Left hindlimb (tissue), 1 donor: ENCODE measurements at regions not wholly inside any gene's neighbourhood (a gene's known extent, or its start where the extent isn't known, plus 50 kb on each side); places are given as distances from the start of the nearest gene placed in this dataset.
"Not testable (repeated sequence)": the region's sequence is repeated elsewhere in the genome, so short reads cannot be mapped to it uniquely, and the experiment has no call there.

ENCODE experiments used
- DNase-seq: peaks from one replicate; pipeline ENCODE4 v3.0.0-alpha.2; 2018

DNA sequence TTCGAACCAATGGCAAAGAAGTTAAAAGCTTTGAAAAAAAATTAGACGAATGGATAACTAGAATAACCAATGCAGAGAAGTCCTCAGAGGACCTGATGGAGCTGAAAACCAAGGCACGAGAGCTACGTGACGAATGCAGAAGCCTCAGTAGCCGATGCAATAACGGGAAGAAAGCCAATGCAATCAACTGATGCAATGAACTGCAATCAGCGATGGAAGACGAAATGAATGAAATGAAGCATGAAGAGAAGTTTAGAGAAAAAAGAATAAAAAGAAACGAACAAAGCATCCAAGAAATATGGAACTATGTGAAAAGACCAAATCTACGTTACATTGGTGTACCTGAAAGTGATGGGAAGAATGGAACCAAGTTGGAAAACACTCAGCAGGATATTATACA is 52.6 kb upstream of the MRPS30 start:
- not testable (repeated sequence) for DNase-seq

DNA sequence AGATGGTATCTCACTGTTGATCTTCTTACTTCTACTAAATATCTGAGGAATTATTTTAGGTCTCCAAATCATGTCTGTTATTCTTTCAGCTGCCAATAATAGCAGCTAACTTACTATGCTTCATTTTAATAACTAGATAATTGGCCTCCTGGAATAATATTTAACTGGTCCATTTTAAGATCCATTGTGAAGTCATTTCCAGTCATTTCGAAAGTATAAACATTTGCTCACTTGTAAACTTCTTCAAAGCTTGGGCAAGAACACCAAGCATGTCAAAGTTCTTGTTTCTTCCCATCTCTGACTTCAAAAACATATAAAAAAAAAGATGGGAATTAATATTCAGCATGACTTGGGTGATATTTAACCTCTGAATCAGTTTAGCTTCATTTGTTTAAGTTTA is 61.4 kb upstream of the MRPS30 start:
- no peak for DNase-seq

DNA sequence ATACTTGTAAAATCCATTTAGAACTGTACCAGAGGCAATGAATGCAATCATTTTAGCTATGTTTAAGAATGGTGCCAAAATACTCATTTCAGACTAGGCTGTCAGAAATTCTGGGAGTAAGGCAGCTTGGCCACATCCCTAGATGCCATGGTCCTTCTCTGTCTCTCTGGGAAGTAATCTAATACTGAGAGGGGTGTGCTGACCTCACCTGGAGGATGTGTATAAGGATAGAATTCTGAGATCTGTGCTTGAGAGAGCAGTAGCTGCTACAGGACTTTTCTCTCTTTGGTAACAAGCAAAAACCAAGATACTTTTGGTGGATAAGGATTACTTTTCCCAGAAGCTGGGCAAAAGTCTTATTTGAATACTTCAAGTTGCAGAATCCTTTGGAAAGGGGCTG is 68.1 kb upstream of the MRPS30 start:
- DNase-seq = no peak

DNA sequence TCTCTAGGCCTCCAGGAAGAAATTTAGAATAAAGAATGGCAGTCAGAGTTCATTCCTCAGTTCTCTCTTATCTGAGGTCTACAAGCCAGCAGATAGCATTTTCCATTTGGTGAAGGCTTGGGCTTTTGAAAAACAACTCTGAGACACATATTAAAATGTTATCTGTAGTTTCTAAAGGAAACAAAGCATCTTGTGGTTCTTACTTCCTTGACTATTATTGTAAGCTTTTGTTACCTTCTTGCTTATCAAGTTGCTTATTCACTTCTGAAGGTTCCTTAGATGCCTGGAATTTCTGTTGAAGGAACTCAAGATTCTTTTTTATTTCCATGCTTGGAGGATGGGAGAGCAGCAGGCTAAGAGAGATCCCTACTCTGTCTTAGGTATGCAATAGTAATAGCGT is 79.2 kb upstream of the MRPS30 start:
- DNase-seq = no peak

DNA sequence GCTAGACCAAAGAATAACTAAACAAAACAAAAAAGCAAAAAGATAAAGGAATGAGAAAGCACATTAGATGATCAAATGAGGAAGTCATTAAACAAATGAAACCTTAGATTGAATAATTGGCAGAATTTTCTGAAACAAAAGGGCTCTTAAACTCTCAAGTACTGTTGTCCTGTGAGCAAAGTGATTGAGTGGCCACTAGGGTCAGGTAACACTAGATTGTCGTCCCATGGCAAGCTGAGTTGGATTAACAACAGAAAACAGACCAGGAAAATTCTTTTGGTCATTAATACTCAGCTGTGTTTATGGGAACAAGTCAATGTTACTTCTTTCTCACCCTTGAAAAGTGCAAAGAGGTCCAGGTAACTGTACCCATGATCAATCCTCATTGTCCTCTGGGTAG is 81.6 kb upstream of the MRPS30 start:
- DNase-seq = no peak

DNA sequence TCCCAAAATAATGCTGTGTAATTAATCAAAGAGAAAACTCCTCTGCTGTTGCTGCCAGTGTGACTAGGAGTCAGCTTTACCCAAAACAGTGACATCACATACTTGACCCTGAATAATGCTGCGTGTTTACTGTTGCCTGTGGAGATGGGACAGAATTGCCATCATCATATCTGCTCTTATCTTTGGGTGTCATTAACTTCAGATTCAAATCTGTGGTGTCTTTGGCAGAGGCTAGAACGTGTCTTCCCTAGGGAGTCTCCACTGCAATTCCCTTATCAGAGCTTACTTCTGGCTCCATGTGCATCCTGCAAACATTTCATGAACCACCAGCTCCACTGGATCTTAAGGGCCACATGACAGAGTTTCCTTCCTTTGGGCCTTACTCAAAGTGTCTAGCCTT is 88.9 kb upstream of the MRPS30 start:
- DNase-seq = no peak

DNA sequence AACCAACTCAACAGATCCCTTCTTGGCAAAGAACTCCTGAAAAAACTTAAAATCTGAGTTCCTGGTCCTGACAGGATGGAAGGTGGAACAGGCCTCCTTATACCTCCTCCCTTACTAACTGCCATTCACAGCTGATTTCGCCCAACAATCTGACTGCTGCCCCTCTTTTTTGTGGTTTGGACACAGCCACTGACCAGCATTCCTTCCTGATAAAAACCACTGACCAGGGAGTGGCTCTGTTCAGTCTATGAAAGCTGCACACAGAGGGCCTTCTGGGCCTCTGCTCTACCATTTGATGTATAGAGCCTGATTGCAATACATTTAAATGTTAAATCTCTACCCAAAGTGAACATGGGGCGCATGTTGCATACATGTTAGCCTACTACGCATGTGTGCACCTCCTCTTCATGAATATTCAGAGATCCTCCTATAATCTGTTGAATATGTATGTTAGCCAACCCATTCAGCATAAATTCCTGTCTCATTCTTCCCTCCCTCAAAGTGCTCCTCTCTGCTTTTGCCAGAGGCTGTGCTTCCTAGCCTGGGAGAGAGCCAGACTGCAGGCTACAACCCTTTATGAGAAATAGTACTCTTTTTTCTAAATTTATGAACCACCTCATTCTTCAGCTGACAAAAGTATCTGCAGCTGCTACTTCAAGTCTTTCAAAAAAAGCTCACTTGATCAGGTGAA is 93.7 kb upstream of the MRPS30 start:
- peak; percentile 31 for DNase-seq

DNA sequence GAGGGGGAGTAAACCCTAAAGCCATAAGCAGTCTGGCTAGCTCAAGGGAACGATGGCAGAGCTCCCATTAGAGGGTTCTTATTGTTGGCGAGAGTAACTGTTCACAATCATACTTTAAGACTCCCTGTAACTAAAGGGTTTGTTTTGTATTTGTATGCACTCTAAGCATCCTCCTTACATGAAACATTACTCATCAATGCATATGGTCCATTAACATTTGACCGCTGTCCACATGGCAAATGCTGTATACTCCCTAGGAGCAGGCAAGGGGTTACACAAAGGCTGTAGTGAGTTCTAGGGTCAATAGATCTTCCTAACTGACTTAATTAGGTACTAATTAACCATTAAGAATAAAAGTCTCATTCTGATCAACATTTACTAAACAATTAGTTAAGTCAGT is 95.3 kb upstream of the MRPS30 start:
- DNase-seq = no peak

DNA sequence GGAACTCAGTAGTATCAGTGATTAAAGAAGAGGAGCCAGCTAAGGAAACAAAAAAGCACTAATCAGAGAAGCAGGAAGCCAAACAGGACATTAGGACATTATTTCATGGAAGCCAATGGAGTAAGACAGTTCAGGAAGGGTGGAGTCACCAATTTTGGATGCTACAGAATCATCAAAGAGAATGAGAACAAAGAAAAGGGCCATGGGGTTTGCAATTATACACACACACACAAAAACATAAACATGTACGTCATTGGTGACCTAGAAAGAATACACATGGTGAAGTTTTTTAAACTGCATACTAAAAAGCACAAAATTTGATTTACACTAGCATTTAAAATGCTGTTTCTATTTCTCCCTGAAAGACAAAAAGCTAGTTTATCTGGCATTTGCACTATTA is 96.8 kb upstream of the MRPS30 start:
- DNase-seq = no peak

DNA sequence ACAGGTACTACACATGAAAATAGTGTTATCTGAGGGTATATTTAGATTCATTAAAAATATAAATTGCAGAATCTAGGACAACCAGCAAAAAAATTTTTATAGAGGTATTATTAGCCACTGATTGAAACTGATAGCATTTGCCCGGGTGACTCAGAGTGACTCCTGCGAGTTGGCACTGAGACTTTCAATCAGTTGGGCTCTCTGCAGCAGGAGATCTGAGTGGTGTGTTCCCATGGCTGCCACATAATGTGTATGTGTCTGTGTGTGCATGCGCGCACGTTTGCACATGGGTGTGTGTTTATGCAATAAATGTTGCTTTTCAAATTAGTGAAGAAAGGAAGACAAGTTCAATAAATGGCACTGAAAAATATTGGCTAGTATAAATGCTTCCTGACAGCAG is 100.1 kb upstream of the MRPS30 start:
- DNase-seq = no peak

DNA sequence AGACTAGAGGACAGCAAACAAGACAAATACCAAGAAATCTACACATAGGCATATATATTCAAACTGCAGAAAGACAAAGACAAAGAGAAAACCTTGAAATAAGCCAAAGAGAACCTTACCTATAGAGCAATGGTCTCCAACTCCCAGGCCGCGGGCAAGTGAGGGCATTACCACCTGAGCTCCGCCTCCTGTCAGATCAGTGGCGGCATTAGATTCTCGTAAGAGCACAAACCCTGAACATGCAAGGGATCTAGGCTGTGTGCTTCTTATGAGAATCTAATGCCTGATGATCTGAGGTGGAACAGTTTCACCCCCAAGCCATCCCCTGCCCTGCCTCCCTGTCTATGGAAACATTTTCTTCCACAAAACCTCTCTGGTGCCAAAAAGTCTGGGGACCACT is 101.0 kb upstream of the MRPS30 start:
- DNase-seq = peak; percentile 26

DNA sequence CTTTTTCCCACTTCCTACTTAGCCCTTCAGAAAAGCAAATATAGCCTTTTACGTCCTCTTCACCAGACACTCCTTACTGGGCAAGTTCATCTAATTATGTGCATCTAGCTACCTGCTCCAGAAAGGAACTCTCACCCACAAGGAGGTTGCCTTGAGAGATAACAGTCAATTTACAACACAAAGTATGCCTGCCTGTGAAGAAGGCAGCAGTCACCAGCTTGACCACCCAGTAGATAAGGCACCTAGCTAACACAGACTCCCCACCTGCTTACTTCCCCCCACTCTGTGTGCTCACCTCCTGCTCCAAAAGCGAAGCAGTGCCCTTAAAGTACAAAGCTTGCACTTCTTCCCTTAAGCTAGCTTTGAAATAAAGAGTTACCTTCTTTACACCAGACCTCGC is 111.7 kb upstream of the MRPS30 start:
- no peak for DNase-seq

DNA sequence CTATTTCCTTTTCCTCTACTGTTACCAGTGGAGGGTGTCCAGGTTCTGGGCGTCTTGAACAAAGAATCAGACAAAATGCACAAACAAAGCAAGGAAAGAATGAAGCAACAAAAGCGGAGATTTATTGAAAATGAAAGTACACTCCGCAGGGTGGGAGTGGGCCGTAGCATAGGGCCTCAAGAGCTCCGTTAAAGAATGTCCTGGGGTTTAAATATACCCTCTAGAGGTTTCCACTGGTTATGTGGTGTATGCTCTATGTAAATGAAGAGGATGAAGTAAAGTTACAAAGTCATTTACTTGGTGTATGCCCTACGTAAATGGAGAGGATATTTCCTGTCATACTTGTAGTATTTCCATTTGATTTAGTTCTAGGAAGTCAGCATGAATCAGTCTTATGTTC is 113.5 kb upstream of the MRPS30 start:
- DNase-seq = no peak

DNA sequence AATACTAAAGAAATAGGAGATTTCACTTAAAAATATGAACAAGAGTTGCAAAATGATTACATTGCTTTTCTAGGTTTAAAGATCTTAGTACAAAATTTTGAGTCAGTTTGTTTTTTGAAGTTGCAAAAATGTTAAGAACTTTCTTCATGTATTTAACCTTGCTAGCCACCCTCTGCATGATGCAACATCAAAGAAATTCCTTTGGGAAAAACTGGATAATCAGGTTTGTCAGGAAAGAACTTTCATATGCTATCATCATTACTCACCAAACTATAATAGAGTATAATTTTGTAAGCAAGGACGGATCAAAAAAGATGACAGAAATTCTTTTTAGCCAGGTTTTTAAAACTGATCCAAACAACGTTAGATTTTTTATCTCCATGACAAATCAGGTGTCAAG is 116.9 kb upstream of the MRPS30 start:
- no peak for DNase-seq

DNA sequence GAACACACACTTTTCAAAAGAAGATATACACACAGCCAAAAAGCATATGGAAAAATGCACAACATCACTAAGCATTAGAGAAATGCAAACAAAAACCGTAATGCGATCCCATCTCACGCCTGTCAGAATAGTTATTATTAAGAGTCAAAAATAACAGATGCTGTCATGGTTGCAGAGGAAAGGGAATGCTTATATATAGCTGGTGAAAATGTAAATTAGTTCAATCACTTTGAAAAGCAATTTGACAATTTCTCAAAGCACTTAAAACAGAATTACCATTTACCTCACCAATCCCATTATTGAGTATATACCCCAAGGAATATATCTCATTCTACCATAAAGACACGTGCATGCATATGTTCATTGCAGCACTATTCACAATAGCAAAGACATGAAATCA is 126.8 kb upstream of the MRPS30 start:
- DNase-seq = no peak

DNA sequence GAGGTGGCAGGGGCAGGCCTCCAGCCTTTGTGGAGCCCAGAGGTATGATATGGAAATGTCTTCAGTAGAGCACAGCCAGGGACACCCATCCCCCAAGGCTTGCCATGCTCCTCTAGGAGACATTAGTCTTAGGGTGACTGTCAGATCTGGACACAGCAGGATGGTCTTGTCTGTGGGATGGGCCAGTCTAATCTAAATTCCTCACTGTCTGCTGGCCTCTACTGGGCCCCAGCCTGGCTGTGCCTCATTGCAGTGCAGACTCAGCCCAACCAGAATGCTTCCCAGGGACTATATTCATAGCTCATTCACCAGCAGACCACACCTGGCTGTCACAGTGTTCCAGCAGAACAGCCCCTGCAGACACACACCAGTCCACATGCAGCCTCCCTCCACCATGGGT is 129.5 kb upstream of the MRPS30 start:
- no peak for DNase-seq

DNA sequence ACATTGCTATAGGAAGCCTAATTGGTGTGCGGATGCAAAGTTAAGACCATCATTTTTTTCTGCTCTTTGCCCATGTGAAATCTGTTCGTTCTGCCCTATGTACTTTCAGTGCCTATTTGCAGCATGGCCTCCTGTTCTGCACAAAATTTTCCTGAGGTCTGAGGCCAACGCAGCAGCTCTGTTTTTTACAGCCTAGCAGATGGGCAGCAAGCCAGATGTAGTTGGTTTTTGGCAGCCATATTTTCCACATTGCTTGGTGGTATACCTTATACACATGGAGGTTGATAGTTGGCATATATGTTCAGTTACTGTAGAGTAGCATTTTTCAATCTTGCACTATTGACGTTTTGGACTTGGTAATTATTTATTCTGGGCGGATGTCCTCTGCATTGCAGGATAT is 133.5 kb upstream of the MRPS30 start:
- DNase-seq = peak; percentile 51

DNA sequence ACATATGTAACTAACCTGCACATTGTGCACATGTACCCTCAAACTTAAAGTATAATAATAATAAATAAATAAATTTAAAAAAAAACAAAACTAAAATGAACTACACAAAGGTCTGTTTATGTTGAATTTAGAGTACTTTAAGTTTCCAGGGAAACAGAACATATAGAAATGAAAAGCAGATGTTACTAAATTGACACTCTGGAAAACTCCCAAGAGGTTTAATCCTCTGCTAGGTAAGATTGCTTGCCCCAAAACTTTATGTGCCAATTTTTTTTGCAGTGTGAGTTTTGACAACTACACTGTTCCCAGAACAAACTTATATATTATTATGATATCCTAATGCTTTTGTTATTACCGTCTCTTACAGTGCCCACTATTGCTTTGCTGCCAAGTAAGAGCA is 134.3 kb upstream of the MRPS30 start:
- DNase-seq = no peak

DNA sequence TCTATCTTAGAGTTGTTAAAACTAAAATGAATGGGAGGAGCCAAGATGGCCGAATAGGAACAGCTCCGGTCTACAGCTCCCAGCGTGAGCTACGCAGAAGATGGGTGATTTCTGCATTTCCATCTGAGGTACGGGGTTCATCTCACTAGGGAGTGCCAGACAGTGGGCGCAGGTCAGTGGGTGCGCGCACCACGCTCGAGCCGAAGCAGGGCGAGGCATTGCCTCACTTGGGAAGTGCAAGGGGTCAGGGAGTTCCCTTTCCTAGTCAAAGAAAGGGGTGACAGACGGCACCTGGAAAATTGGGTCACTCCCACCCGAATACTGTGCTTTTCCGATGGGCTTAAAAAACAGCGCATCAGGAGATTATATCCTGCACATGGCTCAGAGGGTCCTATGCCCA is 140.3 kb upstream of the MRPS30 start:
- DNase-seq = not testable (repeated sequence)

DNA sequence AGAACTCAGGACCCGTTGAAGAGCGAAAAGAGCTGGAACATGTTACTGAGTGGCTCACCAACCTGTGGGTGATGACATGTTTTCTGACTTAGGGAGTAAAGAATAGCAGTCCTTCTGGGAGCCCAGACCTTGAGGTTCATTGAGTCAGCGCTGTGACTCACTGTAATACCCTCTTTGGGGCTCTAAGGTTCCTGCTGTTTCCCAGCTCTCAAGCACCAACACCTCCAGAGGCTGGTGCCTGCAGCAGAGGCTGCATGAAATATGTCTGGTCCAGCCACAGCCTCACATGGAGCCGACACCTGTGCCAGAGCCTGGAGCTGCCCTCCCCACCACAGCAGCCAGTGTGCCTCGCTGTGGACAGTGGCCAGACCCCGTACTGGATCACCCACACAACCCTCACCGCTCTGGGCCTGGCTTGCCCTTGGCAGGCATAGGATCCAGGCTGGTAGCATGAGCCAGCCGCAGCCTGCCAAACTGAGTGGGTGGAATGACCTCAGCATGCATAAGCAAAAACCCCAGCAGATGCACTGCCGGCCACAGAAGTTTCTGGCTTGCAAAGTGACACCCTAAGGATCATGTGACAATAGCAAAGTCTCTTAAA is 143.5 kb upstream of the MRPS30 start:
- DNase-seq = peak; percentile 38

DNA sequence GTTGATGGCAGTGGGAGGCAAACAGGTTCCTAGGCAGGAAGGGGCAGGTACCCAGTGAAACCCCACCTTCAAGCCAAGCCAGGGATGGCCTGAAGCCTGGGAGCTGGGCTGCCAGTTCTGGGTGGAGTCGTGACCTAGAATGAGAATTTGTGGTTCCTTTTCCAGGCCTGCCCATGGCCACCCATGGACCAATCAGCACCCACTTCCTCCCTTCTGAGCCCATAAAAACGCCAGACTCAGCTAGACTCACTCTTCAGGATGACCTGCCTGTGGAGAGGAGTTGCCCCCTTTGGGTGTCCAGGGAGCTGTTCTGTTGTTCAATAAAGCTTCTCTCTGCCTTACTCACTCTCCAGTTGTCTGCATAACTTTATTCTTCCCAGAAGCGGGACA is 144.0 kb upstream of the MRPS30 start:
- DNase-seq = no peak

DNA sequence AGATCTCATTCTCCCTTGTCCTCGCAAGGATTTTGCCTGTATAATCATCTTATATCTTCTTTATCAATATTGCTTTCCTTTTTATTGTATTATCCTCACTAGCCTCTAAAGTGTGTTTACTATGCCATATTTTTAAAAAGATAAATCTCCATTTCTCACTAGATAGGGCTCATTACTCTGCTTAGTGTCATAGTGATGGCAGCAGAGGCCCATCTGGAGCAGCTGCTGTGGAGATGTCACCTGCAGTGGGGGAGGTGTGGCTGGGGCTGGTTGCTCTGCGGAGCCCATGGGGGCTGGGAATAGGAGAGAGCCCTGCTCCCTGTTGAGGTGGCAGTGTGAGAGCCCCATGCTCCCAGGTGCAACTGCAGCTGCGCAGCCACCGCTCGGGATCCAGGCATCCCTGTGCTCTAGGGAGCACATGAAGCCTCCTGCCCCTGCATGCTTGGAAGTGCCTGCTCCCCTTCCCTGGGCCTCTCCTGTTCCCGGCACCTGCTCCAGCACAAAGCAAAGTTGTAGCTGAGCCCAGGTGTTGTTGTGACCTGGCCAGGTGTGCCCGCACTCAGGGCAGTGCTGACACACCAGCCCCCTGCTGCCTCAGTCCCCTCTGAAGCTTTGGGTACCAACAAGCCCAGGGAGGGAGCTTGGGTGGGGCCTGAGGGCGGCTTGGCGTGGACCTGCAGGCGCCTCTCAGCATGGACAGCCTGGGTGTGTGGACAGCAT is 144.6 kb upstream of the MRPS30 start:
- DNase-seq = no peak

DNA sequence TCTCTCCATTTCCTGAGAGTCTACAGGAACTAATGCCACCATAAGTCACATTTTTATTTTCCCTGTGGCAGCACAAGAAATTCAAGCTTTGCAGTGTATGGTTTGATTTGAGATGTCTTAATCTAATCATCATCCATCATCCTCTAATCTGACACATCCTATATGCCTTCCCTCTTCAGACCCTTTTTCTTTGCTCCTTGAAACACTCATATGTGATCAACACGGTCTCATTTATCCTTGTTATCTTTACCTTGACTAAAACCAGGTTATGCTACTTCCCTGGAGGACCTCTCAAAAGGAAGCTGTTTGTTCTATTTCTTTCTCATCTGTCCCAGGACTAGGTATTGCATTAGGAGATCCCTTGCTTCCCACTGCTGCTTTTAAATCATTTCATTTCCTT is 146.9 kb upstream of the MRPS30 start:
- DNase-seq = no peak

DNA sequence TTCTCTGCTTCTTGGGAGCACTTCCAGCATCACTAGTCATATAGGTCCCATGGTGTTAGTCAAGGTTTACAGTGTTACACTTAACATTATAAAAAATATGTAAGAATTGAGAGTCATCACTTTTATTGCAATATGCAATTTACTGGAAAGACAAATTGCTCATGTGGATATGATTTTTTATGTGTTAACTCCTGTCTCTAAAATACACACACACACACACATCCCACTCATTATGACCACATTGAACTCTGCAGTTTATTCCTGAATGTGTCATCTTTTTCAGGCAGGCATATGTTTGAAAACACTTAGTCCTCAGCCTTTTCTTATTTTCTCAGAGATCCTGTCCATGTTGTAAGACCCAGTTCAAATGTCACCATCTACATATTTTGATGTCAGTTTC is 148.5 kb upstream of the MRPS30 start:
- DNase-seq = no peak

DNA sequence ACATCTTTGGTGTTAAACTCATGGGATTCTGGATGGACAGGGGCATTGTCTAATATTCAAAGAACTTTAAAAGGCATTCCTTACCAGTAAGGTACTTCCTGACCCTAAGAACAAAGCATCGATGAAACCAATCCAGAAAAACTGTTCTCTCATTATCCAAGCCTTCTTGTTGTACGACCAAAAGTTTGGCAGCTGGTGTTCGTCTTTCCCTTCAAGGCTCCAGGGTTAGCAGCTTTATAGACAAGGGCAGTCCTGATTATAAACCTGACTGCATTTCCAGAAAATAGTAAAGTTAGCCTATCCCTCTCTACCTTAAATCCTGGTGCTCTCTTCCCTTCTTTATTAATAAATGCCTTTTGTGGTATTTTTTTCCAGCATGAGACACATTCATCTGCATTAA is 149.4 kb upstream of the MRPS30 start:
- DNase-seq = no peak
